ENCODE measurements at regions not wholly inside any gene's neighbourhood (a gene's known extent, or its start where the extent isn't known, plus 50 kb on each side); places are given as distances from the start of the nearest gene placed in this dataset.

- no peak for DNase-seq
These were observed 283.8 kb downstream of the BRD1 start for GRCh38 chr22:49543876-49544275.

GRCh38 chr22:49541693-49542230 lies 285.9 kb downstream of the BRD1 start:
- no peak for DNase-seq

- no peak for DNase-seq
These were observed 286.6 kb downstream of the BRD1 start for GRCh38 chr22:49540913-49541692.

GRCh38 chr22:49540084-49540912 lies 287.4 kb downstream of the BRD1 start:
- DNase-seq: no peak

GRCh38 chr22:49538006-49538405 lies 289.7 kb downstream of the BRD1 start:
- DNase-seq: no peak

- DNase-seq: no peak
These were observed 291.0 kb downstream of the BRD1 start for GRCh38 chr22:49536571-49537131.

GRCh38 chr22:49535527-49536125 lies 292.0 kb downstream of the BRD1 start:
- DNase-seq: no peak

- no peak for DNase-seq
These were observed 292.5 kb downstream of the BRD1 start for GRCh38 chr22:49535126-49535525.

- no peak for DNase-seq
These were observed 293.3 kb downstream of the BRD1 start for GRCh38 chr22:49534386-49534785.

GRCh38 chr22:49533886-49534285 lies 293.8 kb downstream of the BRD1 start:
- no peak for DNase-seq

- DNase-seq: no peak
These were observed 294.5 kb downstream of the BRD1 start for GRCh38 chr22:49532869-49533802.

- DNase-seq: no peak
These were observed 296.3 kb downstream of the BRD1 start for GRCh38 chr22:49531368-49531791.

GRCh38 chr22:49530671-49531367 lies 296.9 kb downstream of the BRD1 start:
- no peak for DNase-seq

GRCh38 chr22:49528420-49528720 lies 299.3 kb downstream of the BRD1 start:
- no peak for DNase-seq

GRCh38 chr22:49527611-49528419 lies 299.9 kb downstream of the BRD1 start:
- DNase-seq: no peak

- DNase-seq: no peak
These were observed 301.7 kb downstream of the BRD1 start for GRCh38 chr22:49525801-49526535.

GRCh38 chr22:49525360-49525759 lies 302.3 kb downstream of the BRD1 start:
- no peak for DNase-seq

- no peak for DNase-seq
These were observed 303.3 kb downstream of the BRD1 start for GRCh38 chr22:49524362-49524761.

- DNase-seq: no peak
These were observed 304.2 kb downstream of the BRD1 start for GRCh38 chr22:49523374-49524008.
